Natural killer cell treated with Interleukin-12 subunit alpha and Interleukin-12 subunit beta and Interleukin-15 and Interleukin-18, amount 100 ng/mL, for 72 hours (primary cell): ENCODE measurements at regions not wholly inside any gene's neighbourhood (a gene's known extent, or its start where the extent isn't known, plus 50 kb on each side); places are given as distances from the start of the nearest gene placed in this dataset.

Experiments used
- ATAC-seq, 2 donors: fragments of 150-1000 bp; cut with Tn5 transposase in 1 of 2; sonication (Bioruptor Pico), chemical (Tn5 transposase) in 1 of 2; 2 replicates each; pipeline ENCODE4 v1.10.0; 2021
- DNase-seq: peaks from one replicate; pipeline ENCODE4 v3.0.0; 2022; ENCODE audit warnings: low spot score
- H3K27ac Mint-ChIP-seq, 2 donors: 1 replicate in 1 of 2; 2 replicates in 1 of 2; pipeline ENCODE4 v1.8.0; 2022; ENCODE audit warnings: mixed read lengths in 2 of 2, mild to moderate bottlenecking in 1 of 2, moderate library complexity in 1 of 2
- H3K27me3 Mint-ChIP-seq, 2 donors: 1 replicate in 1 of 2; 2 replicates in 1 of 2; pipeline ENCODE4 v1.8.0; 2022; ENCODE audit warnings: mixed read lengths in 2 of 2
- H3K36me3 Mint-ChIP-seq: one replicate; pipeline ENCODE4 v1.8.0; 2022; ENCODE audit warnings: mixed read lengths
- H3K4me1 Mint-ChIP-seq, 2 donors: 1 replicate in 1 of 2; 2 replicates in 1 of 2; pipeline ENCODE4 v1.8.0; 2022; ENCODE audit warnings: low read depth in 2 of 2, mixed read lengths in 2 of 2, mild to moderate bottlenecking in 1 of 2
- H3K4me3 Mint-ChIP-seq: one replicate; pipeline ENCODE4 v1.8.0; 2022; ENCODE audit warnings: mixed read lengths
- H3K9me3 Mint-ChIP-seq: 2 replicates; pipeline ENCODE4 v1.8.0; 2022; ENCODE audit warnings: mixed read lengths

GRCh38 chr14:65237023-65237814, 134.9 kb upstream of the MAX start:
- Mint-ChIP-seq H3K4me3 (no peak overlapping the region), H3K27me3 (peaks cover 0 to 2% of the 10 kb centered on the region in 2 donors), H3K36me3 (no peaks in the 10 kb centered on the region), H3K27ac (no peak overlapping the region), H3K4me1 (peaks cover 0 to 2% of the 10 kb centered on the region in 2 donors), H3K9me3 (no peaks in the 10 kb centered on the region)
- ATAC-seq (no peak), DNase-seq (no peak)

DNA sequence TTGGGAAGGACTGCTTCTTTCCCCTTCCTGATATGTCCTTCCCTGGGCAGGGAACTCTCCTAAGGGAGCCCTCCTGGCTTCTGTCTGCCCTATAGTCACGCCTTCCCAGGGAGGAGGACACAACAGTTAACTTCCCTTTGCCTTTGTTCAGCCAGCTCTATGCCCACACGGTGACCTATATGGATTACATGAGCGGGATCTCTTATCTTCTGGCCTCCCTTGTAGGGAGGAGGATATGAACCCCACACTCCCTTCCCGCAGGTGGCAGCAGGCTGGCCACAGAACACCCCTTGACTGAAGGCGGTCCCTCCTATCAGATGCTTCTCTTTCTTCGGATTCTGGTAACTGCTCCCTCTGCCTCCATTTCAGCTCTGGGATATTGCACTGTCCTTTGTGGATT, 135.6 kb upstream of the MAX start:
- no peak overlapping the region for H3K4me3 Mint-ChIP-seq
- H3K4me1 Mint-ChIP-seq = peaks cover 0 to 2% of the 10 kb centered on the region in 2 donors
- H3K9me3 Mint-ChIP-seq = no peaks in the 10 kb centered on the region
- H3K27ac Mint-ChIP-seq = no peak overlapping the region
- peaks cover 0 to 2% of the 10 kb centered on the region in 2 donors for H3K27me3 Mint-ChIP-seq
- DNase-seq (no peak), ATAC-seq (no peak)
- H3K36me3 Mint-ChIP-seq = no peaks in the 10 kb centered on the region

DNA sequence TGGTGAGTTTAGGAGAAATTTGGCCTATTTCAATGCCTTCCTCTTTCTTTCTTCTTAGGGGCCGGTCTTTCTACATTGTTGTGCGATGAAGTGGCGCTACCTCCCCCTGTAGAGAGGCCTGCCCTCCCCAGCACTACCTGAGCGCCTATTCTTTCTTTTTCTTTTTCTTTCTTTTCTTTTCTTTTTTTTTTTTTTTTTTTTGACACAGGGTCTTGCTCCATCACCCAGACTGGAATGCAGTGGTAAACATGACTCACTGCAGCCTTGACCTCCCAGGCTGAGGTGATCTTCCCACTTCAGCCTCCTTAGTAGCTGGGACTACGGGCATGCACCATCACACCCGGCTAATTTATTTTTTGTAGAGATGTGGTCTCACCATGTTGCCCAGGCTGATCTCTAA, 136.1 kb upstream of the MAX start:
- DNase-seq (no peak), ATAC-seq (no peak)
- peaks cover 0 to 2% of the 10 kb centered on the region in 2 donors for H3K4me1 Mint-ChIP-seq
- H3K4me3 Mint-ChIP-seq = no peak overlapping the region
- peaks cover 0 to 2% of the 10 kb centered on the region in 2 donors for H3K27me3 Mint-ChIP-seq
- H3K9me3 Mint-ChIP-seq = no peaks in the 10 kb centered on the region
- H3K27ac Mint-ChIP-seq = no peak overlapping the region
- no peaks in the 10 kb centered on the region for H3K36me3 Mint-ChIP-seq

- DNase-seq (no peak), ATAC-seq (no peak)
- peaks cover 0 to 2% of the 10 kb centered on the region in 2 donors for H3K27me3 Mint-ChIP-seq
- peaks cover 0 to 2% of the 10 kb centered on the region in 2 donors for H3K4me1 Mint-ChIP-seq
- H3K36me3 Mint-ChIP-seq = no peaks in the 10 kb centered on the region
- H3K27ac Mint-ChIP-seq = no peak overlapping the region
- no peak overlapping the region for H3K4me3 Mint-ChIP-seq
- H3K9me3 Mint-ChIP-seq = no peaks in the 10 kb centered on the region
Observed at GRCh38 chr14:65239143-65239937, 137.0 kb upstream of the MAX start.

DNA sequence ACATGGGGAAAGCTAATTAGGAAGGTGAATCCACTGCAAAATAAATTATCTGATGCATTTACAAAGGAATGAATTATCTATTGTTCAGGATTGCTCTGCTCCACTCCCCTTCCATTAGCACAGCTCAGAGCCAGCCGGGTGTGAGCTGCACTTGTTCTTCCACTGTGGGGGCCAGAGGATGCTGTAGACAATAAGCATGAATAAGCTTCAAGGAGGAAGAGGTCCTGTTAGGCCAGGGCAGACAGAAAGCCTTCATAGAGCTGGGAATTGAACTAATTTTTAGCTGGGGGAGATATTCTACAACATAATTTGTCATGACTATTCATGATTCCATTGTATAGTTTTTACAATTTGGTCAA, 137.6 kb upstream of the MAX start:
- no peak for ATAC-seq
- Mint-ChIP-seq H3K4me1 (peaks cover 0 to 2% of the 10 kb centered on the region in 2 donors), H3K27ac (no peak overlapping the region)

DNA sequence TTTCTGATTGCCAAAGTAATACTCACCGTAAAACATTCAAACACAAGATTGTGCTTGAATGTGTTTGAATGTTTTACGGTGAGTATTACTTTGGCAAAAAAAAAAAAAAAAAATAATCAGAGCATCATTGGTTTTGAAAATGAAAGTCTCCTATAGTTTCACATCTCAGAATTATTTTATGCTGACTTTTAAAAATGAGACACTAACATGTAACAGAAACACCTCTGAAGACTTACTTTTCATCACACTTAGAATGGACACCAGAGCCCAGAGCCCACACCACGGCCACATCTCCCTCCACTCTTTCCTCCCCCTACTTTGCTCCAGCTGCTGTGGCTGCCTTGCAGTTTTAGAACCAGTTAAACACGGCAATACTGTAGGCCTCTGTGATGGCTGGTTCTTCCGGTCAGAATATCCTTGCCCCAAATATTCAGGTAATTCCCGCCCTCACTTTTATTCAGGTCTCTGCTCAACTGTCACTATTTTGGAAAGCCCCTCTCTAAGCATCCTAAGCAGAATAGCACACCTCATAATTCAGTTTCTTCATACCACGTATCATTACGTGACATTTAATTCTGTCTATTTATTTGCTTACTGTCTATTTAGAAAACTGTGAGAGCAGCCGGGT, 138.9 kb upstream of the MAX start:
- Mint-ChIP-seq H3K27ac (no peak overlapping the region), H3K9me3 (no peaks in the 10 kb centered on the region), H3K4me3 (no peak overlapping the region), H3K36me3 (no peaks in the 10 kb centered on the region), H3K27me3 (no peaks in the 10 kb centered on the region), H3K4me1 (peaks cover 0 to 2% of the 10 kb centered on the region in 2 donors)
- no peak for DNase-seq
- no peak for ATAC-seq

More for the DNA sequence above, 137.6 kb upstream of the MAX start:
- Mint-ChIP-seq H3K36me3 (no peaks in the 10 kb centered on the region), H3K9me3 (no peaks in the 10 kb centered on the region), H3K27me3 (peaks cover 0 to 1% of the 10 kb centered on the region in 2 donors), H3K4me3 (no peak overlapping the region)
- DNase-seq = no peak

DNA sequence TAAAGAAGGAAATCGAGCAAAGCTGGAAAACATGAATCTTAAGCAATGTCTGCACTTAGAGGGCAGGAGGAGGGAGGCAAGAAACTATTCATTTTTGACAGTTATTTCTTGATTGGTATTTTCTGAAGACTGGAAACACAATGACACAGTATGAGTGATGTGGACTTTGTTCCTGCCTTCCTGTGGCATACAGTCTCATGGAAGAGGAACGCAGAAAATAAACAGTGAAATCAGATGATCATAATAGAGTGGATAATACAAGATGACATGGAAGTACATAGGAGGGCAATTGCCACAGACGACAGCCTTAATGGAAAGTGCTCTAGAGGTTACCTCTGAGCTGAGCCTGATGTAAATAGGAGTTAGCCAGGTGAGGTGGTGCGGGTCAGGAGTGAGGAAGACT, 140.4 kb upstream of the MAX start:
- Mint-ChIP-seq H3K4me1 (peaks cover 0 to 2% of the 10 kb centered on the region in 2 donors), H3K9me3 (peaks cover under 1% of the 10 kb centered on the region), H3K27me3 (no peaks in the 10 kb centered on the region), H3K36me3 (no peaks in the 10 kb centered on the region), H3K4me3 (no peak overlapping the region), H3K27ac (no peak overlapping the region)
- no peak for ATAC-seq
- no peak for DNase-seq

- peaks cover 3% of the 10 kb centered on the region for H3K9me3 Mint-ChIP-seq
- ATAC-seq (peak; percentile 67), DNase-seq (no peak)
- no peak overlapping the region for H3K4me3 Mint-ChIP-seq
- no peaks in the 10 kb centered on the region for H3K27me3 Mint-ChIP-seq
- no peak overlapping the region for H3K27ac Mint-ChIP-seq
- H3K4me1 Mint-ChIP-seq = peaks cover 0 to 2% of the 10 kb centered on the region in 2 donors
- H3K36me3 Mint-ChIP-seq = no peaks in the 10 kb centered on the region
Observed at GRCh38 chr14:65243766-65244442, 141.6 kb upstream of the MAX start.

GRCh38 chr14:65249471-65250161, 147.3 kb upstream of the MAX start:
- no peaks in the 10 kb centered on the region for H3K27me3 Mint-ChIP-seq
- no peaks in the 10 kb centered on the region for H3K4me1 Mint-ChIP-seq
- H3K4me3 Mint-ChIP-seq = no peak overlapping the region
- H3K9me3 Mint-ChIP-seq = peaks cover 3% of the 10 kb centered on the region
- no peaks in the 10 kb centered on the region for H3K36me3 Mint-ChIP-seq
- no peak overlapping the region for H3K27ac Mint-ChIP-seq
- ATAC-seq = no peak
- DNase-seq = no peak

DNA sequence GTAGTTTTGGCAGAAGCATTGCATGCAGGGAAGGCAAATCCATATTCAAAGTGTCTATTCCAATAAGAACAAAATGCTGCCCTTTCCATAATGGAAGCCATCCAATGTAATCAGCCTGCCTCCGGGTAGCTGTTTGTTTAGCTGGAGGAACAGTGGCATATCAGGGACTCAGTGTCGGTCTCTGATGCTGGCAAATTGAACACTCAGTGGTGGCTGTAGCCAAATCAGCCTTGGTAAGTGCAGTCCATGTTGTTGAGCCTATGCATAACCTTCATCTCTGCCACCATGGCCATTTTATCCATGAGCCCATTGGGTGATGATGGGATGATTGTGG, 147.8 kb upstream of the MAX start:
- no peak for ATAC-seq
- no peak for DNase-seq
- H3K36me3 Mint-ChIP-seq = no peaks in the 10 kb centered on the region
- peaks cover 3% of the 10 kb centered on the region for H3K9me3 Mint-ChIP-seq
- no peak overlapping the region for H3K27ac Mint-ChIP-seq
- no peaks in the 10 kb centered on the region for H3K27me3 Mint-ChIP-seq
- no peak overlapping the region for H3K4me3 Mint-ChIP-seq
- H3K4me1 Mint-ChIP-seq = no peaks in the 10 kb centered on the region

DNA sequence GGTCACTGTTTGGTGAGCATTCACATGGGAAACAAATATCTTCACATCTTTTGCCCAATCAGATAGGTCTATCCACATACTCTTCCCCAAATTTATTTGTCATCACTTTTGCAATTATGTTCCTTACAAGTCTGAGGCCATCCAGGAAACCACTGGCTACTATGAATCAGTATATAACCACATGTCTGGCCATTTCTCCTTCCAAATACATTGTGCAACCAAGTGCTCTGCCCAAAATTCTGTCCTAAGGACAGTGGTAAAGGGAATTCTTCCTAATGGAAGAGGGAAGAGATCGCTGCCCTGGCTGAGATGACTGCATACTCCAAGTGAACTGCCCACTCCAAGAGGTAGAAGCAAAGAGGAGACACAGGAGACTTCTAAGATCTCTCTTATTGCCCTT, 148.9 kb upstream of the MAX start:
- Mint-ChIP-seq H3K36me3 (no peaks in the 10 kb centered on the region), H3K4me1 (no peaks in the 10 kb centered on the region), H3K27me3 (no peaks in the 10 kb centered on the region), H3K27ac (no peak overlapping the region), H3K9me3 (peaks cover 3% of the 10 kb centered on the region), H3K4me3 (no peak overlapping the region)
- ATAC-seq (no peak), DNase-seq (no peak)

DNA sequence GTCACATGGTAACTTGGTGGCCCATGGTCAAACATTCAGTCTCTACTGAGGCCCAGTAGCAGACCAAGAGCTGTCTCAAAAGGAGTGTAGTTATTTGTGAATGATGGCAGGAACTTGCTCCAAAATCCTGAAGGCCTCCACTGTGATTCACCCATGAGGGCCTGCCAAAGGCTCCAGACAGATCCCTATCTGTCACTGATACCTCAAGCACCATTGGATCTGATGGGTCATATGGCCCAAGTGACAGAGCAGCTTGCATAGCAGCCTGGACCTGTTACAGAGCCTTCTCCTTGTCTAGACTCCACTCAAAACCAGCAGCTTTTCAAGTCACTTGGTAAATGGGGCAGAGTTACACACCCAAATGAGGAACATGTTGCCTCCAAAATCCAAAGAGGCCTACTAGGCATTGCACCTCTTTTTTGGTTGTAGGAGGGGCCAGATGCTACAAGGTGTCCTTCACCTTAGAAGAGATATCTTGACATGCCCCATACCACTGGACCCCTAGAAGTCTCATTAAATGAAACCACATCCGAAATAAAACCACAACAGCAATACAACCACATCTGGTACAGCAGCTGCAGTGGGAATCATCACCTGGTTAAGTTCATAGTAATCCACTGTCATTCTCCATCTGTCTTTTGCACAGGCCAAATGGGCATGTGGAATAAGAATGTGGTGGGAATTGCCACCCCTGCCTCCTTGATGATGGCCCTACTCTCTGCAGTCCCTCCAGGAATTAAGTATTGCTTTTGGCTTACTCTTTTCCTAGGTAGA, 150.4 kb upstream of the MAX start:
- Mint-ChIP-seq H3K9me3 (peaks cover 3% of the 10 kb centered on the region), H3K4me3 (no peak overlapping the region), H3K27me3 (no peaks in the 10 kb centered on the region), H3K36me3 (no peaks in the 10 kb centered on the region), H3K4me1 (no peaks in the 10 kb centered on the region), H3K27ac (no peak overlapping the region)
- no peak for DNase-seq
- no peak for ATAC-seq
